Hepatocyte (in vitro differentiated cells): ENCODE measurements at regions not wholly inside any gene's neighbourhood (a gene's known extent, or its start where the extent isn't known, plus 50 kb on each side); places are given as distances from the start of the nearest gene placed in this dataset.

Source experiments
- EZH2 ChIP-seq: fragments of 200-600 bp; sonication (generic); IDR thresholded peaks from 2 replicates; pipeline ENCODE4 v1.6.1; 2016; ENCODE audit warnings: antibody characterized with exemption, mild to moderate bottlenecking, borderline replicate concordance
- EZH2phosphoT487 ChIP-seq: fragments of 200-600 bp; sonication (generic); IDR thresholded peaks from one replicate; pipeline ENCODE4 v1.6.1; 2018; ENCODE audit warnings: antibody characterized with exemption, mild to moderate bottlenecking, low read depth, moderate library complexity; ENCODE audit not compliant: unreplicated experiment, severe bottlenecking
- TF ChIP-seq, protein P1 (sequence below): fragments of 200-600 bp; sonication (generic); IDR thresholded peaks from 2 replicates; pipeline ENCODE4 v1.5.1; 2016; ENCODE audit warnings: antibody characterized with exemption, mild to moderate bottlenecking; ENCODE audit not compliant: poor library complexity

DNA sequence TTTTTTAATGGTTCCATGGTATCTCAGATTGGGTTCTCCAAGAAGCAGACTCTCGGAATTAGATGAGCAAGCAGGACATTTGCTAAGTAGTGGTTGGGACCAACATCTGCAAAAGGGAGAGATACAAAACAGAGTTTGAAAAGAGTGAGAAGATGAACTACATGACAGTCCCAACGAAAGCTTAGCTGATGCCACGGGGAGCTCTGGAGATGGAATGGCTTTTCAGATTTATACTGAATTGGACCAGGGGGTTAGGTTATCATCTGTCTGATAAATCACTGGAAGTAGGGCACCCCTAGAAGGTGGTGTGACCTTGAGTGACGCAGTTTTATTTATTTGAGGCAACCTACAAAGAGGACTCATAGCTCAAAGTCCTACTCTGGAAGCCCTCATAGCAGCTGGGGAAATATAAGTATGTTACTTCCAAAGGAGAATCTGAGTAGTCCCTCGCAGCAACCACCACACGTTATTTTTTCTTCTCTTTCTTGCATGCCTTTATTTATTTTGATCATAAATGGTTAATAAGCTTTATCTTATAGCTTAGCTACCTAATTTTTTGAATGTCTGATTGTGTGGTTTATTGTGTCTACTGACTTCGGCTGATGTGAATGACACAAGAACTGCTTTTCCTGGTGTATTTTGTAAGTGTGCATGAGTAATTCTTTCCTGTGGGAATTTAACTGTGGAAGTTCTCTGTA lies 815.4 kb downstream of the SQOR start:
- TF ChIP-seq, protein P1, sequence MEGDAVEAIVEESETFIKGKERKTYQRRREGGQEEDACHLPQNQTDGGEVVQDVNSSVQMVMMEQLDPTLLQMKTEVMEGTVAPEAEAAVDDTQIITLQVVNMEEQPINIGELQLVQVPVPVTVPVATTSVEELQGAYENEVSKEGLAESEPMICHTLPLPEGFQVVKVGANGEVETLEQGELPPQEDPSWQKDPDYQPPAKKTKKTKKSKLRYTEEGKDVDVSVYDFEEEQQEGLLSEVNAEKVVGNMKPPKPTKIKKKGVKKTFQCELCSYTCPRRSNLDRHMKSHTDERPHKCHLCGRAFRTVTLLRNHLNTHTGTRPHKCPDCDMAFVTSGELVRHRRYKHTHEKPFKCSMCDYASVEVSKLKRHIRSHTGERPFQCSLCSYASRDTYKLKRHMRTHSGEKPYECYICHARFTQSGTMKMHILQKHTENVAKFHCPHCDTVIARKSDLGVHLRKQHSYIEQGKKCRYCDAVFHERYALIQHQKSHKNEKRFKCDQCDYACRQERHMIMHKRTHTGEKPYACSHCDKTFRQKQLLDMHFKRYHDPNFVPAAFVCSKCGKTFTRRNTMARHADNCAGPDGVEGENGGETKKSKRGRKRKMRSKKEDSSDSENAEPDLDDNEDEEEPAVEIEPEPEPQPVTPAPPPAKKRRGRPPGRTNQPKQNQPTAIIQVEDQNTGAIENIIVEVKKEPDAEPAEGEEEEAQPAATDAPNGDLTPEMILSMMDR, result no peak
- TF ChIP-seq EZH2 (no peak), EZH2phosphoT487 (no peak)
